H1 (cell line): ENCODE measurements at regions not wholly inside any gene's neighbourhood (a gene's known extent, or its start where the extent isn't known, plus 50 kb on each side); places are given as distances from the start of the nearest gene placed in this dataset.

ENCODE experiments used
- CTCF ChIA-PET: fragments of 300-600 bp; sonication (Branson Sonifier 250); formaldehyde crosslinking; loops from one replicate; lab custom pipeline; 2021; ENCODE audit not compliant: partially characterized antibody; lab: Charles Lee
- POLR2A ChIA-PET: fragments of 300-600 bp; sonication (Branson Sonifier 250); formaldehyde crosslinking; loops from one replicate; lab custom pipeline; 2021; ENCODE audit warnings: inconsistent platforms; ENCODE audit not compliant: partially characterized antibody; lab: Charles Lee
- DNase-seq, 2 experiments: peaks; one replicate each; pipeline versions ENCODE4 v3.0.0 to v3.0.0-alpha.2; 2010 to 2022; ENCODE audit warnings: low spot score in 2 of 2, low read depth in 1 of 2, mixed read lengths in 1 of 2
- FAIRE-seq: peaks from 2 replicates; lab custom pipeline; 2011; peaks lifted over from hg19 to GRCh38; lab: Jason Lieb, UNC
- H2AFZ ChIP-seq: 2 replicates; pipeline ENCODE4 v1.8.1; 2012; ENCODE audit warnings: low read length, inconsistent platforms
- H2AK5ac ChIP-seq: 2 replicates; pipeline ENCODE4 v1.6.1; 2013; ENCODE audit warnings: low read depth, low read length
- H2BK120ac ChIP-seq: replicated peaks from 2 replicates; pipeline ENCODE3; 2013; ENCODE audit warnings: low read depth, low read length, inconsistent platforms
- H2BK12ac ChIP-seq: 2 replicates; pipeline ENCODE4 v1.6.1; 2013; ENCODE audit warnings: low read depth, low read length
- H2BK15ac ChIP-seq: 2 replicates; pipeline ENCODE4 v1.6.1; 2013; ENCODE audit warnings: low read length
- H2BK20ac ChIP-seq: 2 replicates; pipeline ENCODE4 v1.6.1; 2013; ENCODE audit warnings: low read length
- H2BK5ac ChIP-seq: 2 replicates; pipeline ENCODE4 v1.6.1; 2013; ENCODE audit warnings: low read depth, low read length
- H3K14ac ChIP-seq: 2 replicates; pipeline ENCODE4 v1.6.1; 2013; ENCODE audit warnings: inconsistent platforms; ENCODE audit not compliant: insufficient read length
- H3K18ac ChIP-seq: 2 replicates; pipeline ENCODE4 v1.6.1; 2013; ENCODE audit warnings: low read length; ENCODE audit errors: extremely low read depth
- H3K23ac ChIP-seq: 2 replicates; pipeline ENCODE4 v1.6.1; 2013; ENCODE audit warnings: inconsistent platforms; ENCODE audit not compliant: insufficient read length
- H3K23me2 ChIP-seq: 2 replicates; pipeline ENCODE4 v1.6.1; 2013; ENCODE audit warnings: low read depth, low read length
- H3K27ac ChIP-seq: 2 replicates; pipeline ENCODE4 v1.6.1; 2011; ENCODE audit warnings: low read depth, low read length, inconsistent platforms
- H3K27me3 ChIP-seq, 4 experiments: replicated peaks in 1 of 4; 1 replicate in 1 of 4; 2 replicates in 3 of 4; pipeline versions ENCODE4 v1.6.1 to v1.8.1; 2011 to 2013; ENCODE audit warnings: low read length in 3 of 4, mild to moderate bottlenecking in 3 of 4, inconsistent platforms in 2 of 4, mixed read lengths in 2 of 4, moderate library complexity in 1 of 4; ENCODE audit not compliant: control insufficient read depth in 3 of 4, insufficient read depth in 3 of 4; ENCODE audit errors: extremely low read depth in 1 of 4
- H3K36me3 ChIP-seq, 4 experiments: 2 replicates each; pipeline versions ENCODE4 v1.6.1 to v1.8.1; 2011 to 2013; ENCODE audit warnings: mild to moderate bottlenecking in 4 of 4, low read length in 3 of 4, moderate library complexity in 2 of 4, control low read depth in 1 of 4, inconsistent platforms in 1 of 4; ENCODE audit not compliant: insufficient read depth in 4 of 4, control insufficient read depth in 2 of 4
- H3K4ac ChIP-seq: replicated peaks from 2 replicates; pipeline ENCODE3; 2013; ENCODE audit warnings: low read length, low read depth, mixed read lengths, inconsistent platforms; ENCODE audit not compliant: insufficient read length
- H3K4me1 ChIP-seq, 4 experiments: replicated peaks in 1 of 4; 1 replicate in 1 of 4; 2 replicates in 3 of 4; pipeline versions ENCODE4 v1.6.1 to v1.8.1; 2011 to 2013; ENCODE audit warnings: low read length in 3 of 4, inconsistent platforms in 2 of 4, mixed read lengths in 1 of 4; ENCODE audit not compliant: insufficient read depth in 4 of 4, control insufficient read depth in 3 of 4
- H3K4me2 ChIP-seq, 2 experiments: 2 replicates each; pipeline versions ENCODE4 v1.6.1 to v1.8.1; 2011 to 2013; ENCODE audit warnings: low read depth in 2 of 2, low read length in 2 of 2, control low read depth in 1 of 2, inconsistent platforms in 1 of 2, mild to moderate bottlenecking in 1 of 2; ENCODE audit not compliant: insufficient read depth in 1 of 2
- H3K4me3 ChIP-seq, 4 experiments: fragments of 200-600, 300-600 bp in 1 of 4; sonication (generic), shearing (Covaris generic), sonication (Bioruptor Twin) in 1 of 4; 2 replicates each; pipeline versions ENCODE4 v1.5.1 to v1.8.1; 2011 to 2016; ENCODE audit warnings: low read length in 4 of 4, low read depth in 3 of 4, control low read depth in 2 of 4, inconsistent platforms in 2 of 4, mild to moderate bottlenecking in 2 of 4, mixed read lengths in 1 of 4, moderate library complexity in 1 of 4; ENCODE audit not compliant: insufficient read depth in 2 of 4; ENCODE audit errors: extremely low read depth in 1 of 4
- H3K56ac ChIP-seq: replicated peaks from 2 replicates; pipeline ENCODE3; 2013; ENCODE audit warnings: low read depth, mild to moderate bottlenecking, mixed read lengths, low read length, inconsistent platforms; ENCODE audit not compliant: insufficient read length
- H3K79me1 ChIP-seq: 2 replicates; pipeline ENCODE4 v1.6.1; 2013; ENCODE audit warnings: low read depth, low read length, control low read depth
- H3K79me2 ChIP-seq, 2 experiments: 2 replicates each; pipeline versions ENCODE4 v1.6.1 to v1.8.1; 2012 to 2013; ENCODE audit warnings: low read length in 2 of 2, mild to moderate bottlenecking in 2 of 2, inconsistent platforms in 1 of 2; ENCODE audit not compliant: insufficient read depth in 2 of 2, control insufficient read depth in 1 of 2
- H3K9ac ChIP-seq, 4 experiments: replicated peaks in 1 of 4; 1 replicate in 1 of 4; 2 replicates in 3 of 4; pipeline versions ENCODE4 v1.6.1 to v1.8.1; 2011 to 2013; ENCODE audit warnings: low read depth in 3 of 4, low read length in 3 of 4, control low read depth in 2 of 4, mild to moderate bottlenecking in 2 of 4, moderate library complexity in 2 of 4, inconsistent platforms in 1 of 4; ENCODE audit errors: extremely low read depth in 1 of 4
- H3K9me3 ChIP-seq, 2 experiments: 2 replicates each; pipeline versions ENCODE4 v1.6.1 to v1.8.1; 2012 to 2013; ENCODE audit warnings: mild to moderate bottlenecking in 2 of 2, moderate library complexity in 2 of 2, control low read depth in 1 of 2, inconsistent platforms in 1 of 2, low read depth in 1 of 2, low read length in 1 of 2, mixed read lengths in 1 of 2; ENCODE audit not compliant: insufficient read depth in 2 of 2
- H4K20me1 ChIP-seq, 2 experiments: replicated peaks in 1 of 2; 2 replicates each; pipeline versions ENCODE3 to v1.8.1; 2011 to 2013; ENCODE audit warnings: inconsistent platforms in 2 of 2, low read length in 2 of 2, mild to moderate bottlenecking in 1 of 2; ENCODE audit not compliant: insufficient read depth in 2 of 2, control insufficient read depth in 1 of 2
- H4K5ac ChIP-seq: 2 replicates; pipeline ENCODE4 v1.6.1; 2013; ENCODE audit warnings: low read length, low read depth, mixed read lengths, inconsistent platforms; ENCODE audit not compliant: insufficient read length
- H4K8ac ChIP-seq: 2 replicates; pipeline ENCODE4 v1.8.0; 2013; ENCODE audit warnings: mild to moderate bottlenecking, moderate library complexity, low read length, inconsistent platforms; ENCODE audit not compliant: insufficient read depth; ENCODE audit errors: extremely low read depth
- H4K91ac ChIP-seq: replicated peaks from 2 replicates; pipeline ENCODE3; 2013; ENCODE audit warnings: low read length, mixed read lengths, inconsistent platforms; ENCODE audit not compliant: insufficient read length
- BCL11A ChIP-seq, 2 experiments: IDR thresholded peaks; one replicate each; pipeline ENCODE4 v1.6.1; 2011; ENCODE audit warnings: low read depth in 2 of 2, low read length in 2 of 2, mild to moderate bottlenecking in 2 of 2
- CBX5 ChIP-seq: fragments of 300-800, 300-1000 bp; sonication (generic); IDR thresholded peaks from 2 replicates; pipeline ENCODE4 v1.7.1; 2016; ENCODE audit warnings: antibody characterized with exemption, low read length, low read depth
- CBX8 ChIP-seq: fragments of 300-800, 300-1000 bp; sonication (generic); IDR thresholded peaks from 2 replicates; pipeline ENCODE4 v1.7.1; 2016; ENCODE audit warnings: low read depth, low read length, borderline replicate concordance
- CEBPB ChIP-seq: IDR thresholded peaks from 2 replicates; pipeline ENCODE4 v1.6.1; 2012; ENCODE audit warnings: low read depth, low read length
- EGR1 ChIP-seq: IDR thresholded peaks from 2 replicates; pipeline ENCODE4 v1.6.1; 2011; ENCODE audit warnings: low read depth, low read length, borderline replicate concordance
- JUND ChIP-seq: IDR thresholded peaks from 2 replicates; pipeline ENCODE4 v1.6.1; 2011; ENCODE audit warnings: mild to moderate bottlenecking, improper control_type of control experiment, low read length
- KDM4A ChIP-seq: IDR thresholded peaks from one replicate; pipeline ENCODE4 v1.7.1; 2012; ENCODE audit warnings: low read depth, mild to moderate bottlenecking, moderate library complexity, low read length, inconsistent platforms; ENCODE audit not compliant: severe bottlenecking
- MAFK ChIP-seq: IDR thresholded peaks from 2 replicates; pipeline ENCODE4 v1.6.1; 2012; ENCODE audit warnings: low read depth, mild to moderate bottlenecking, improper control_type of control experiment, low read length
- POU5F1 ChIP-seq: IDR thresholded peaks from 2 replicates; pipeline ENCODE4 v1.6.1; 2011; ENCODE audit warnings: low read depth, mild to moderate bottlenecking, low read length, moderate library complexity
- RAD21 ChIP-seq, 2 experiments: IDR thresholded peaks in 1 of 2; conservative IDR thresholded peaks in 1 of 2; 2 replicates each; pipeline ENCODE4 v1.6.1; 2011; ENCODE audit warnings: low read depth in 2 of 2, low read length in 2 of 2, improper control_type of control experiment in 1 of 2, inconsistent platforms in 1 of 2, mild to moderate bottlenecking in 1 of 2, moderate library complexity in 1 of 2
- SIN3A ChIP-seq, 2 experiments: IDR thresholded peaks in 1 of 2; conservative IDR thresholded peaks in 1 of 2; 2 replicates each; pipeline ENCODE4 v1.6.1; 2011 to 2012; ENCODE audit warnings: low read length in 2 of 2, improper control_type of control experiment in 1 of 2, low read depth in 1 of 2, mild to moderate bottlenecking in 1 of 2
- SIRT6 ChIP-seq: IDR thresholded peaks from one replicate; pipeline ENCODE4 v1.7.1; 2012; ENCODE audit warnings: low read length, inconsistent platforms
- SP4 ChIP-seq: IDR thresholded peaks from 2 replicates; pipeline ENCODE4 v1.6.1; 2012; ENCODE audit warnings: low read length, inconsistent platforms
- TBP ChIP-seq: IDR thresholded peaks from 2 replicates; pipeline ENCODE4 v1.6.1; 2011; ENCODE audit warnings: low read depth, low read length, improper control_type of control experiment
- TCF12 ChIP-seq: IDR thresholded peaks from 2 replicates; pipeline ENCODE4 v1.6.1; 2011; ENCODE audit warnings: low read depth, mild to moderate bottlenecking, low read length
- WGBS, 2 experiments: shearing (Covaris generic) in 1 of 2; methylation state at CpG; one replicate each; pipeline versions ENCODE4 v1.1.6 to v1.1.7; 2013 to 2015; ENCODE audit warnings: low lambda C conversion rate in 2 of 2, mixed read lengths in 2 of 2, inconsistent platforms in 1 of 2, low coverage in 1 of 2, missing lambda C conversion rate in 1 of 2; ENCODE audit not compliant: insufficient replicate concordance in 2 of 2, insufficient coverage in 1 of 2, insufficient read length in 1 of 2; ENCODE audit errors: extremely low coverage in 1 of 2, missing lambda C conversion rate in 1 of 2; 5-methylcytosine and 5-hydroxymethylcytosine counted together

- no peak overlapping the region for H3K23ac ChIP-seq
- H2BK15ac ChIP-seq: no peak overlapping the region; the same call in 1 of the 2 replicates
- 83% methylated on average over 8 of the region's 11 CpGs; no CpG with 5 or more reads in 1 of the 2 experiments for WGBS, 2 experiments
- TF ChIP-seq RAD21 (IDR thresholded peaks at IDR 0.05 in 1 of 2, conservative IDR thresholded peaks at IDR 0.05 in 1 of 2; ENCODE audit: low read depth in 2 of 2, low read length in 2 of 2): no peak
- no peak for TF ChIP-seq CEBPB
- no peak for TF ChIP-seq CBX5
- no peak for TF ChIP-seq TBP
- TF ChIP-seq KDM4A: no peak
- TF ChIP-seq SIN3A (conservative IDR thresholded peaks at IDR 0.05 in 1 of 2, IDR thresholded peaks at IDR 0.05 in 1 of 2; ENCODE audit: low read depth in 1 of 2, low read length in 2 of 2): no peak
- TF ChIP-seq EGR1: no peak
- TF ChIP-seq CBX8: no peak
- no peak for TF ChIP-seq BCL11A (IDR thresholded peaks at IDR 0.05; ENCODE audit: low read depth in 2 of 2, low read length in 2 of 2)
- no peak for TF ChIP-seq MAFK
- TF ChIP-seq SIRT6: no peak
- no peak for TF ChIP-seq JUND
- TF ChIP-seq SP4: no peak
- TF ChIP-seq POU5F1: no peak
- no peak for TF ChIP-seq TCF12
These were observed 87.4 kb downstream of the PDGFA start for GRCh38 chr7:432256-432655.

More at GRCh38 chr7:432256-432655, 87.4 kb downstream of the PDGFA start:
- no peak overlapping the region for H2AK5ac ChIP-seq
- H4K8ac ChIP-seq: no peak overlapping the region
- H4K20me1 ChIP-seq: no peaks in the 10 kb centered on the region
- no peaks in the 10 kb centered on the region for H3K23me2 ChIP-seq
- CTCF ChIA-PET: interaction anchor here (0.6 to 2.5 kb wide), 7 partner anchors 10 to 100 kb away, joined by 3 to 7 read pairs (median 4); no protein-coding TSS in a partner anchor
- H3K14ac ChIP-seq: no peak overlapping the region
- no peak overlapping the region for H2AFZ ChIP-seq
- no peak overlapping the region for H4K5ac ChIP-seq
- FAIRE-seq (no peak), DNase-seq (no peak)
- H3K79me2 ChIP-seq: no peaks in the 10 kb centered on the region
- no peak overlapping the region for H3K4me2 ChIP-seq
- H2BK5ac ChIP-seq: no peak overlapping the region
- H3K18ac ChIP-seq: no peak overlapping the region
- H2BK12ac ChIP-seq: 0 out of 2 replicates have a peak overlapping the region, but pooled peaks have one; percentile 50
- POLR2A ChIA-PET: interaction anchor here (0.9 to 1.2 kb wide), 4 partner anchors 10 to 83 kb away, joined by 3 to 6 read pairs (median 4); no protein-coding TSS in a partner anchor
- peak overlapping the region; percentile 17 for H4K91ac ChIP-seq
- no peak overlapping the region for H3K27ac ChIP-seq
- no peak overlapping the region for H3K4me3 ChIP-seq
- H3K79me1 ChIP-seq: no peaks in the 10 kb centered on the region
- H3K9me3 ChIP-seq: no peaks in the 10 kb centered on the region
- peaks cover 0 to 10% (median 7%) of the 10 kb centered on the region in 4 experiments; a peak in 6 of 7 replicates for H3K4me1 ChIP-seq
- H3K27me3 ChIP-seq: no peaks in the 10 kb centered on the region; a peak in 1 of 7 replicates
- H2BK20ac ChIP-seq: peak overlapping the region; percentile 18; the same call in 1 of the 2 replicates
- no peak overlapping the region for H2BK120ac ChIP-seq
- H3K4ac ChIP-seq: no peak overlapping the region
- no peak overlapping the region for H3K56ac ChIP-seq
- no peak overlapping the region for H3K9ac ChIP-seq
- H3K36me3 ChIP-seq: no peaks in the 10 kb centered on the region
